Activated naive CD4-positive, alpha-beta T cell treated with anti-CD3 and anti-CD28 coated beads for 36 hours (primary cell): ENCODE measurements at regions not wholly inside any gene's neighbourhood (a gene's known extent, or its start where the extent isn't known, plus 50 kb on each side); places are given as distances from the start of the nearest gene placed in this dataset.

Experiments
- CTCF ChIA-PET: fragments of 350-600 bp; sonication (Branson Sonifier 250); formaldehyde crosslinking; loops from one replicate; lab custom pipeline; 2021; ENCODE audit warnings: antibody characterized with exemption; lab: Charles Lee
- DNase-seq: peaks from one replicate; pipeline ENCODE4 v3.0.0-alpha.2; 2020
- H3K27ac Mint-ChIP-seq: one replicate; pipeline ENCODE4 v1.8.0; 2021; ENCODE audit warnings: mild to moderate bottlenecking, mixed read lengths
- H3K27me3 Mint-ChIP-seq: one replicate; pipeline ENCODE4 v1.8.0; 2021; ENCODE audit warnings: low read depth, mixed read lengths
- H3K36me3 Mint-ChIP-seq: one replicate; pipeline ENCODE4 v1.8.0; 2021; ENCODE audit warnings: low read depth, mixed read lengths
- H3K4me1 Mint-ChIP-seq: one replicate; pipeline ENCODE4 v1.8.0; 2021; ENCODE audit warnings: low read depth, mixed read lengths
- H3K4me3 Mint-ChIP-seq: one replicate; pipeline ENCODE4 v1.8.0; 2021; ENCODE audit warnings: mild to moderate bottlenecking, moderate library complexity, mixed read lengths
- H3K9me3 Mint-ChIP-seq: one replicate; pipeline ENCODE4 v1.8.0; 2021; ENCODE audit warnings: mixed read lengths
- intact Hi-C: fragments of 100-400 bp; cut with micrococcal nuclease; formaldehyde crosslinking; loops from one replicate; pipeline ENCODE4 v1.15.1; 2023

GRCh38 chr3:64830681-64831080 is 142.9 kb upstream of the ADAMTS9 start:
- H3K27me3 Mint-ChIP-seq, result no peaks in the 10 kb centered on the region
- intact Hi-C loops, result no loop called here
- CTCF ChIA-PET, result no interaction called here
- H3K4me1 Mint-ChIP-seq, result no peaks in the 10 kb centered on the region
- H3K27ac Mint-ChIP-seq, result no peak overlapping the region
- no peaks in the 10 kb centered on the region for H3K36me3 Mint-ChIP-seq
- no peak for DNase-seq
- no peak overlapping the region for H3K4me3 Mint-ChIP-seq
- H3K9me3 Mint-ChIP-seq, result peaks cover 4% of the 10 kb centered on the region

GRCh38 chr3:64829331-64829730 is 141.5 kb upstream of the ADAMTS9 start:
- Mint-ChIP-seq H3K4me1 (no peaks in the 10 kb centered on the region), H3K27ac (no peak overlapping the region), H3K36me3 (no peaks in the 10 kb centered on the region), H3K9me3 (peaks cover 2% of the 10 kb centered on the region), H3K27me3 (no peaks in the 10 kb centered on the region), H3K4me3 (no peak overlapping the region)
- CTCF ChIA-PET, result no interaction called here
- intact Hi-C loops, result no loop called here
- DNase-seq, result no peak

GRCh38 chr3:64828276-64828675 is 140.5 kb upstream of the ADAMTS9 start:
- Mint-ChIP-seq H3K4me1 (no peaks in the 10 kb centered on the region), H3K4me3 (no peak overlapping the region), H3K27ac (no peak overlapping the region), H3K9me3 (peaks cover 2% of the 10 kb centered on the region), H3K27me3 (no peaks in the 10 kb centered on the region), H3K36me3 (no peaks in the 10 kb centered on the region)
- intact Hi-C loops, result no loop called here
- CTCF ChIA-PET, result no interaction called here
- DNase-seq, result no peak

- no peak for DNase-seq
- H3K9me3 Mint-ChIP-seq, result peaks cover 2% of the 10 kb centered on the region
- no peaks in the 10 kb centered on the region for H3K27me3 Mint-ChIP-seq
- no peaks in the 10 kb centered on the region for H3K36me3 Mint-ChIP-seq
- CTCF ChIA-PET, result no interaction called here
- intact Hi-C loops, result no loop called here
- H3K4me3 Mint-ChIP-seq, result no peak overlapping the region
- H3K27ac Mint-ChIP-seq, result no peak overlapping the region
- H3K4me1 Mint-ChIP-seq, result no peaks in the 10 kb centered on the region
Measured at GRCh38 chr3:64827431-64827830, 139.6 kb upstream of the ADAMTS9 start.

- Mint-ChIP-seq H3K36me3 (no peaks in the 10 kb centered on the region), H3K27ac (no peak overlapping the region), H3K4me3 (no peak overlapping the region), H3K27me3 (no peaks in the 10 kb centered on the region), H3K4me1 (no peaks in the 10 kb centered on the region), H3K9me3 (peaks cover 2% of the 10 kb centered on the region)
- CTCF ChIA-PET, result no interaction called here
- intact Hi-C loops, result no loop called here
- no peak for DNase-seq
Measured at GRCh38 chr3:64827019-64827418, 139.2 kb upstream of the ADAMTS9 start.

DNA sequence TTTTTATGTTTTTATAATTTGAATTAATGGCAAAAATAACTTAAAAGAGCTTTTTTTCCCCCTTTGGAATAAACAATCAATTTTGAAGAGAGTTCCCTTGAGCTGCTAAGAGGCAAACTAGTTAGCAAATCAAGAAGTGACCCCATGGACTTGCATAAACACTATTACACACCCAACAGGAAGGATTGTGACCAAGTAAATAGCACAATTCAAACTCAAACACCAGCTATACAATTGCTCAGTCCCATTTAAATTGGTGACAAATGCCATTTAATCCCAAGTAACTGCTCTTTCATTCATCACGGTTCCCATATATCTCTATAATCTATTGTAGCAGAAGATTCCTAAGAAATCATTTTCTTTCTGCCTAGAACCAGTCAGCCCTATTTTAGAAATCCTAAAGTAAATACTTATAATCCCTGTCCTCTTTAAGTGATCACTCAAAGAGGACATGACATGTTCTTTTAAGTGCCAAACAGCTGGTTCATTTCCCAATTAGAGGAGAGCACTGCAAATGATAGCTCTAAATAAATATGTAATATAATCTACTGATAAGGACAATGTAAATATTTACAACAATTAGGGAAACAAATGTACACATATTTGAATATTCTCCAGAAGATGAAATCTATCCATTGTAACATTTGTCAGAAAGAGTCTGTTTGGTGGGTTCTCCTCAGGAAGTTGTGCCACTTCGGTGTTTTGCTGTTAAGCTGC is 137.8 kb upstream of the ADAMTS9 start:
- Mint-ChIP-seq H3K27me3 (no peaks in the 10 kb centered on the region), H3K36me3 (no peaks in the 10 kb centered on the region), H3K9me3 (peaks cover 2% of the 10 kb centered on the region), H3K4me1 (no peaks in the 10 kb centered on the region), H3K4me3 (no peak overlapping the region), H3K27ac (no peak overlapping the region)
- intact Hi-C loops, result no loop called here
- DNase-seq, result no peak
- CTCF ChIA-PET, result interaction anchor here (0.7 kb wide), 1 partner anchor 67 kb away, joined by 6 read pairs; no protein-coding TSS in a partner anchor

DNA sequence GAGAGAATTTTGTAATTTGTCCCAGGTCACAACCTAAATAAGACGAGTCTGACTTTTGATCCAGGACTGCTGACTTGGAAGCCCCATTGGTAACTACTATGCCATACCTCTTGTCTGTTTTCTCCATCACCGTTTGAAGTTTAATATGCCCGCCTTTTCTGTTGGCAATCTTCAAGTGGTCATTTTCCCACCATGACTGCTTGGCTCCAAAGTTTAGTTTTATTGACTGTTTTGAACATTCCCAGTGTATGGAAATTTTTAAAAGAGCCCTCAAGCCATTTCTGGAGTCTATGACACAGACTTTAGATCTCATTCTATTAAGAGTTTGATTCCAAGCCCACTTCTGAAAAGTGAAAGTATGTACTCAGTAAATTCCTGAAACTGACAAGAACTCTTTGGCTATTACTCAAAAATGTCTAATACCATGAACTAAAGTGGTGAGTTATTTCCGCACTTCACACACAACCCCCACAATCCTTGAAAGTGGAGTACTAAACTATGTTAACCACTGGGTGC is 136.7 kb upstream of the ADAMTS9 start:
- intact Hi-C loops, result no loop called here
- no peak for DNase-seq
- CTCF ChIA-PET, result no interaction called here
- H3K9me3 Mint-ChIP-seq, result peaks cover 2% of the 10 kb centered on the region
- no peaks in the 10 kb centered on the region for H3K4me1 Mint-ChIP-seq
- no peak overlapping the region for H3K4me3 Mint-ChIP-seq
- H3K27ac Mint-ChIP-seq, result no peak overlapping the region
- H3K27me3 Mint-ChIP-seq, result no peaks in the 10 kb centered on the region
- no peaks in the 10 kb centered on the region for H3K36me3 Mint-ChIP-seq

DNA sequence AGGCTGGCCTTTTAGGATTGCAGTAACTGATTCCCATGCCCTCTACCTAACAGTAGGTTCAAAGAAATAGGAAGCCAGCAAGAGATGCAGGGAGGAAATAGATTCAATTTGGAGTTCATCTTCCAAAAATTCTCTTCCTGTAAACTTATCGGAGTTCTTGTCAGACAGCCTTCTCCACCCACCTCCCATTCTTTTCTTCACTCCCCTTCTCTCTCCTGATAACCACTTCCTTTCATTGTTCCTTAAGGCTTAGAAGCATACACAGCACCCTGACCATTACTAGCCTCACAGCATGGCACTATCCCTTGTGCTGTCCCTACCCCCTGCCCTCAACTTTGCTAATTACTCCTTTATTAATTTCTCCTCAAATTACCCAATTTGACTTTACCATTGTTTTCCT is 130.4 kb upstream of the ADAMTS9 start:
- H3K27ac Mint-ChIP-seq, result no peak overlapping the region
- H3K9me3 Mint-ChIP-seq, result no peaks in the 10 kb centered on the region
- H3K36me3 Mint-ChIP-seq, result no peaks in the 10 kb centered on the region
- H3K27me3 Mint-ChIP-seq, result no peaks in the 10 kb centered on the region
- no peak for DNase-seq
- intact Hi-C loops, result no loop called here
- CTCF ChIA-PET, result no interaction called here
- no peak overlapping the region for H3K4me3 Mint-ChIP-seq
- no peaks in the 10 kb centered on the region for H3K4me1 Mint-ChIP-seq

DNA sequence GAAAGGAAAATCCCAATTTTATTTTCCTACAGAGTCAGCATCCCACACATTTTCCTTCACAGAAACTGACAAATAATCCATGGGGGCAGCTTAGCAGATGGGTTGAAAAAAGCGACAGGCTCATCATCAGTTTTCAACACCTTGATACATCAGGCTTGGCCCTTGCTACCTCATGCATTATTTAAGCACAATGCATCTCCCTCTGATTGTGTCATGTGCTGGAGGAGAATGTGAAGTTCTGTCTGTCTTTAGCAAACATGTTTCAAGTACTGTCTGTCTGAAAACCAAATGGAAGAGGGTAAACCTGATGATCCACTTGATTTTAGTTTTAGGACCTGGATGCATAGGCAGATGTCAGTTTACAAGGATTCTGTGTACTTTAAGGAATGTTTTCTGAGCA is 128.6 kb upstream of the ADAMTS9 start:
- no peak overlapping the region for H3K4me3 Mint-ChIP-seq
- H3K9me3 Mint-ChIP-seq, result no peaks in the 10 kb centered on the region
- no peaks in the 10 kb centered on the region for H3K36me3 Mint-ChIP-seq
- CTCF ChIA-PET, result interaction anchor here (0.8 kb wide), 1 partner anchor 282 kb away, joined by 6 read pairs; no protein-coding TSS in a partner anchor
- no peak for DNase-seq
- no peaks in the 10 kb centered on the region for H3K4me1 Mint-ChIP-seq
- H3K27ac Mint-ChIP-seq, result no peak overlapping the region
- intact Hi-C loops, result no loop called here
- H3K27me3 Mint-ChIP-seq, result no peaks in the 10 kb centered on the region

DNA sequence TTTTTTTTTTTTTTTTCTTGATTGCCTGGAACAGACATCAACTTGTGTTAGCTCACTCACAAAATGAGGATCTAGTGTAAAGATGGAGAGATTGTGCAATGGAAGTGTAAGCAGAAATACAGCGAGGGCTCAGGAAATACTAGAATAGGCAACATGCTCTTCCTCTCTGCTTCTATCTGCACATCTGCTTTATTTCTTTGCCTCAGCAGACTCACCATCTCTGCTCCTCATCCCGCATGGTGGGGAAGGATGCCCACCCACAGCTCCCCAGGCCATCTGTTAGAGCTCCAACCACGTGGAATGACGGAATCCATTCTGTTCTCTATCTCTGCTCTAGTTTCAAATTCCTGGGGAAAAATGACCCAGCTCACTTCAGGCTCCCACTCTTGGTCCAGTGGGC is 128.0 kb upstream of the ADAMTS9 start:
- no peaks in the 10 kb centered on the region for H3K36me3 Mint-ChIP-seq
- no peak overlapping the region for H3K27ac Mint-ChIP-seq
- DNase-seq, result no peak
- intact Hi-C loops, result no loop called here
- no peak overlapping the region for H3K4me3 Mint-ChIP-seq
- CTCF ChIA-PET, result interaction anchor here (0.8 kb wide), 1 partner anchor 282 kb away, joined by 6 read pairs; no protein-coding TSS in a partner anchor
- H3K4me1 Mint-ChIP-seq, result no peaks in the 10 kb centered on the region
- no peaks in the 10 kb centered on the region for H3K9me3 Mint-ChIP-seq
- no peaks in the 10 kb centered on the region for H3K27me3 Mint-ChIP-seq

- no peak overlapping the region for H3K4me3 Mint-ChIP-seq
Measured at GRCh38 chr3:64815195-64815631, 127.4 kb upstream of the ADAMTS9 start.

DNA sequence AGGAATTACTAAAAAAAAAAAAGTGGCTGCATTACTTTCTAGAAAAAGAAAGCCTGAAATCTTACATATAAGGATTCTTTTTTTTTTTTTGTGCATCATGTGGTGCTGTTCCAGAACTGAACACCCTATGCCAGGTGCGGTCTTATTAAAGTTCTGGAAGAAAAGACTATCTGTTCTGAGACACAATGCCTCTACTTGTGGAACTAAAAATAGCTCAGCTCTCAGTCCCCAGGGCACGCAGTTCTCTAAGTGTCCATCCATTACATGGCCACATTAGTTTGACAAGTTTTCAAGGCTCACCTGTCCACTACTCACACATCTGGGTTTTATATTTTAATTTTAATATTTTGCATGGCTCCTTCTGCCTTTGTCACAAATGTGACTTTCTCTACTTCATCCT is 126.6 kb upstream of the ADAMTS9 start:
- H3K4me1 Mint-ChIP-seq, result no peaks in the 10 kb centered on the region
- no peak overlapping the region for H3K4me3 Mint-ChIP-seq
- intact Hi-C loops, result no loop called here
- H3K27ac Mint-ChIP-seq, result no peak overlapping the region
- no peaks in the 10 kb centered on the region for H3K27me3 Mint-ChIP-seq
- no peak for DNase-seq
- H3K9me3 Mint-ChIP-seq, result no peaks in the 10 kb centered on the region
- H3K36me3 Mint-ChIP-seq, result no peaks in the 10 kb centered on the region
- CTCF ChIA-PET, result no interaction called here

More at GRCh38 chr3:64815195-64815631, 127.4 kb upstream of the ADAMTS9 start:
- Mint-ChIP-seq H3K27ac (no peak overlapping the region), H3K36me3 (no peaks in the 10 kb centered on the region), H3K27me3 (no peaks in the 10 kb centered on the region), H3K4me1 (no peaks in the 10 kb centered on the region), H3K9me3 (no peaks in the 10 kb centered on the region)
- CTCF ChIA-PET, result no interaction called here
- no peak for DNase-seq
- intact Hi-C loops, result no loop called here

DNA sequence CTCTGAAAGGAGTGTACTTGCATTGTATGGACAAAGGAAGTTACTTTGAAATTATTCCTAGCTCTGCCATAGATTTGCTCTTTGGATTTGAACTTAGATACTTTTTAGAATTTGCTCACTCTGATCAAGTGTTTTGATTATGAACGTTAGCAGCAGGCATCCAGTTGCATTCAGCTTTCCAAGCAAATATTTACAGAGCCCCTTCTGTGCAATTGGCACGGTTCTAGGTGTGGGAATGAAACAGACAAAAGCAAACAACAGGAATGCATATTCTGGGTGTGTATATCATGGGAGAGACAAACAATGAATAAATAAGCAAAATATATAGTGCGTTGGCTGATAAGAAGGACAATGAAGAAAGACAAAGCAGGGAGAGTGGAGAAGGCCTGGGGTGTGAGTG is 125.5 kb upstream of the ADAMTS9 start:
- no peak overlapping the region for H3K4me3 Mint-ChIP-seq
- CTCF ChIA-PET, result no interaction called here
- intact Hi-C loops, result no loop called here
- DNase-seq, result no peak
- H3K27ac Mint-ChIP-seq, result no peak overlapping the region
- no peaks in the 10 kb centered on the region for H3K27me3 Mint-ChIP-seq
- H3K36me3 Mint-ChIP-seq, result no peaks in the 10 kb centered on the region
- no peaks in the 10 kb centered on the region for H3K9me3 Mint-ChIP-seq
- no peaks in the 10 kb centered on the region for H3K4me1 Mint-ChIP-seq
